Colonic mucosa (tissue), 4 donors: ENCODE measurements at regions not wholly inside any gene's neighbourhood (a gene's known extent, or its start where the extent isn't known, plus 50 kb on each side); places are given as distances from the start of the nearest gene placed in this dataset.
"Not testable (repeated sequence)": the region's sequence is repeated elsewhere in the genome, so short reads cannot be mapped to it uniquely, and the experiment has no call there.

Experiments used
- DNase-seq: peaks from one replicate; pipeline ENCODE4 v3.0.0-alpha.2; 2020
- H3K27ac ChIP-seq: fragments of 200-600 bp; one replicate; pipeline ENCODE4 v1.8.0; 2021
- H3K27me3 ChIP-seq: fragments of 200-600 bp; one replicate; pipeline ENCODE4 v1.8.0; 2021
- H3K36me3 ChIP-seq: fragments of 200-600 bp; one replicate; pipeline ENCODE4 v1.8.0; 2021
- H3K4me1 ChIP-seq: fragments of 200-600 bp; one replicate; pipeline ENCODE4 v1.8.0; 2021; ENCODE audit warnings: mild to moderate bottlenecking
- H3K4me3 ChIP-seq: fragments of 200-600 bp; one replicate; pipeline ENCODE4 v1.8.0; 2021
- H3K9ac ChIP-seq, 2 donors: one replicate each; pipeline ENCODE4 v1.7.0; 2013; ENCODE audit warnings: control low read depth in 2 of 2, low read depth in 2 of 2, low read length in 2 of 2
- H3K9me3 ChIP-seq: fragments of 200-600 bp; one replicate; pipeline ENCODE4 v1.8.0; 2021
- CTCF ChIP-seq: fragments of 200-600 bp; IDR thresholded peaks from one replicate; pipeline ENCODE4 v1.8.0; 2022; ENCODE audit warnings: antibody characterized with exemption, mild to moderate bottlenecking
- intact Hi-C: fragments of 100-400 bp; cut with DNase I; formaldehyde crosslinking; loops from one replicate; pipeline ENCODE4 v1.14.1; 2022
- donor health status: healthy.
- donor health status: DM: no; HTN: no; CAD: no.
- donor health status: DM: no; HTN: no; CAD: no.

GRCh38 chr5:174895360-174895759 lies 171.0 kb downstream of the MSX2 start:
- no peak overlapping the region for H3K27ac ChIP-seq
- H3K27me3 ChIP-seq, result no peaks in the 10 kb centered on the region
- H3K36me3 ChIP-seq, result no peaks in the 10 kb centered on the region
- no peak overlapping the region for H3K9ac ChIP-seq
- no peak for DNase-seq
- intact Hi-C loops, result no loop called here
- no peaks in the 10 kb centered on the region for H3K9me3 ChIP-seq
- no peak overlapping the region for H3K4me3 ChIP-seq
- no peak for TF ChIP-seq CTCF
- no peaks in the 10 kb centered on the region for H3K4me1 ChIP-seq

GRCh38 chr5:174892742-174893141 lies 168.4 kb downstream of the MSX2 start:
- no peaks in the 10 kb centered on the region for H3K27me3 ChIP-seq
- intact Hi-C loops, result no loop called here
- H3K9ac ChIP-seq, result no peak overlapping the region
- no peak overlapping the region for H3K27ac ChIP-seq
- DNase-seq, result no peak
- H3K36me3 ChIP-seq, result no peaks in the 10 kb centered on the region
- no peaks in the 10 kb centered on the region for H3K4me1 ChIP-seq
- no peak for TF ChIP-seq CTCF
- H3K4me3 ChIP-seq, result no peak overlapping the region
- H3K9me3 ChIP-seq, result no peaks in the 10 kb centered on the region

- H3K4me1 ChIP-seq, H3K9me3 ChIP-seq, H3K9ac ChIP-seq, H3K27me3 ChIP-seq, H3K36me3 ChIP-seq, H3K4me3 ChIP-seq, H3K27ac ChIP-seq, DNase-seq, intact Hi-C loops: not testable (repeated sequence)
Observed at GRCh38 chr5:174880412-174881200, 156.2 kb downstream of the MSX2 start.

GRCh38 chr5:174877987-174878386 lies 153.6 kb downstream of the MSX2 start:
- Histone ChIP-seq H3K4me1 (no peaks in the 10 kb centered on the region), H3K4me3 (no peak overlapping the region), H3K9ac (no peak overlapping the region), H3K27me3 (no peaks in the 10 kb centered on the region), H3K9me3 (no peaks in the 10 kb centered on the region), H3K36me3 (no peaks in the 10 kb centered on the region), H3K27ac (no peak overlapping the region)
- intact Hi-C loops, result no loop called here
- DNase-seq, result no peak
- no peak for TF ChIP-seq CTCF

- Histone ChIP-seq H3K4me1 (no peaks in the 10 kb centered on the region), H3K36me3 (no peaks in the 10 kb centered on the region), H3K27ac (no peak overlapping the region), H3K9ac (no peak overlapping the region), H3K27me3 (no peaks in the 10 kb centered on the region), H3K9me3 (no peaks in the 10 kb centered on the region), H3K4me3 (no peak overlapping the region)
- DNase-seq, result no peak
- no peak for TF ChIP-seq CTCF
- intact Hi-C loops, result no loop called here
Observed at GRCh38 chr5:174872271-174872670, 147.9 kb downstream of the MSX2 start.

GRCh38 chr5:174852143-174852542 lies 127.8 kb downstream of the MSX2 start:
- Histone ChIP-seq H3K4me1 (no peaks in the 10 kb centered on the region), H3K27ac (no peak overlapping the region), H3K27me3 (no peaks in the 10 kb centered on the region), H3K9ac (no peak overlapping the region), H3K9me3 (no peaks in the 10 kb centered on the region), H3K4me3 (no peak overlapping the region), H3K36me3 (no peaks in the 10 kb centered on the region)
- TF ChIP-seq CTCF, result no peak
- intact Hi-C loops, result no loop called here
- no peak for DNase-seq
